ENCODE measurements at regions not wholly inside any gene's neighbourhood (a gene's known extent, or its start where the extent isn't known, plus 50 kb on each side); places are given as distances from the start of the nearest gene placed in this dataset.

GRCh38 chr10:47205192-47205591, 94.8 kb upstream of the GDF10 start:
- H3K79me2 ChIP-seq (ENCODE audit: low read length), result no peaks in the 10 kb centered on the region
- no peaks in the 10 kb centered on the region for H4K20me1 ChIP-seq (ENCODE audit: insufficient read depth, low read length)
- H3K27me3 ChIP-seq (replicated peaks; ENCODE audit: insufficient read depth, low read length), result no peaks in the 10 kb centered on the region
- no peak overlapping the region for H3K4me3 ChIP-seq (ENCODE audit: low read length)
- no peak overlapping the region for H2AFZ ChIP-seq (ENCODE audit: low read length)
- no peaks in the 10 kb centered on the region for H3K9me3 ChIP-seq (replicated peaks; ENCODE audit: insufficient read depth, low read length)
- no peaks in the 10 kb centered on the region for H3K9me2 ChIP-seq (replicated peaks; ENCODE audit: insufficient read depth, low read length)
- H3K9ac ChIP-seq (ENCODE audit: low read length), result no peak overlapping the region
- no peaks in the 10 kb centered on the region for H3F3A ChIP-seq (ENCODE audit: insufficient read depth, low read length)
- H3K4me2 ChIP-seq (ENCODE audit: low read depth, low read length), result no peak overlapping the region
- peaks cover 9% of the 10 kb centered on the region; the same call in 1 of the 2 replicates for H3K4me1 ChIP-seq (ENCODE audit: low read length)
- TF ChIP-seq EZH2phosphoT487 (IDR thresholded peaks at IDR 0.05; ENCODE audit: low read length) (no peak), CTCF (IDR thresholded peaks at IDR 0.05; ENCODE audit: low read length) (no peak), EZH2 (optimal IDR thresholded peaks at IDR 0.05; ENCODE audit: low read depth, low read length) (no peak)
- no peak for DNase-seq
- no peaks in the 10 kb centered on the region for H3K36me3 ChIP-seq (replicated peaks; ENCODE audit: insufficient read depth, low read length)
- no peak overlapping the region for H3K27ac ChIP-seq (ENCODE audit: low read length)

- H3K4me2 ChIP-seq (ENCODE audit: low read depth, low read length), result no peak overlapping the region
- peak; percentile 67 for DNase-seq
Measured at GRCh38 chr10:47206449-47207280, 93.3 kb upstream of the GDF10 start.

GRCh38 chr10:47207281-47207615, 92.7 kb upstream of the GDF10 start:
- DNase-seq, result no peak
- Histone ChIP-seq H3K4me3 (ENCODE audit: low read length) (no peak overlapping the region), H2AFZ (ENCODE audit: low read length) (no peak overlapping the region), H3K4me1 (ENCODE audit: low read length) (peaks cover 9% of the 10 kb centered on the region; the same call in 1 of the 2 replicates), H3K9ac (ENCODE audit: low read length) (no peak overlapping the region), H3K4me2 (ENCODE audit: low read depth, low read length) (no peak overlapping the region), H3K9me2 (replicated peaks; ENCODE audit: insufficient read depth, low read length) (no peaks in the 10 kb centered on the region), H3K79me2 (ENCODE audit: low read length) (no peaks in the 10 kb centered on the region), H3K9me3 (replicated peaks; ENCODE audit: insufficient read depth, low read length) (no peaks in the 10 kb centered on the region), H4K20me1 (ENCODE audit: insufficient read depth, low read length) (no peaks in the 10 kb centered on the region), H3K27ac (ENCODE audit: low read length) (no peak overlapping the region), H3K27me3 (replicated peaks; ENCODE audit: insufficient read depth, low read length) (no peaks in the 10 kb centered on the region), H3K36me3 (replicated peaks; ENCODE audit: insufficient read depth, low read length) (no peaks in the 10 kb centered on the region), H3F3A (ENCODE audit: insufficient read depth, low read length) (no peaks in the 10 kb centered on the region)
- no peak for TF ChIP-seq EZH2 (optimal IDR thresholded peaks at IDR 0.05; ENCODE audit: low read depth, low read length)
- no peak for TF ChIP-seq CTCF (IDR thresholded peaks at IDR 0.05; ENCODE audit: low read length)
- TF ChIP-seq EZH2phosphoT487 (IDR thresholded peaks at IDR 0.05; ENCODE audit: low read length), result no peak

More at GRCh38 chr10:47206449-47207280, 93.3 kb upstream of the GDF10 start:
- Histone ChIP-seq H2AFZ (ENCODE audit: low read length) (no peak overlapping the region), H3K9ac (ENCODE audit: low read length) (no peak overlapping the region), H3K9me2 (replicated peaks; ENCODE audit: insufficient read depth, low read length) (no peaks in the 10 kb centered on the region), H3F3A (ENCODE audit: insufficient read depth, low read length) (no peaks in the 10 kb centered on the region), H3K27me3 (replicated peaks; ENCODE audit: insufficient read depth, low read length) (no peaks in the 10 kb centered on the region), H3K9me3 (replicated peaks; ENCODE audit: insufficient read depth, low read length) (no peaks in the 10 kb centered on the region), H4K20me1 (ENCODE audit: insufficient read depth, low read length) (no peaks in the 10 kb centered on the region), H3K79me2 (ENCODE audit: low read length) (no peaks in the 10 kb centered on the region), H3K4me1 (ENCODE audit: low read length) (peaks cover 9% of the 10 kb centered on the region; the same call in 1 of the 2 replicates), H3K4me3 (ENCODE audit: low read length) (no peak overlapping the region), H3K36me3 (replicated peaks; ENCODE audit: insufficient read depth, low read length) (no peaks in the 10 kb centered on the region), H3K27ac (ENCODE audit: low read length) (no peak overlapping the region)
- TF ChIP-seq EZH2 (optimal IDR thresholded peaks at IDR 0.05; ENCODE audit: low read depth, low read length), result no peak
- no peak for TF ChIP-seq CTCF (IDR thresholded peaks at IDR 0.05; ENCODE audit: low read length)
